Karpas-422 (cell line): ENCODE measurements at regions not wholly inside any gene's neighbourhood (a gene's known extent, or its start where the extent isn't known, plus 50 kb on each side); places are given as distances from the start of the nearest gene placed in this dataset.

Experiments used
- DNase-seq: peaks from one replicate; pipeline ENCODE4 v3.0.0-alpha.2; 2015
- H2AFZ ChIP-seq: fragments of 200-600 bp; sonication (generic); 2 replicates; pipeline ENCODE4 v1.6.1; 2014; ENCODE audit warnings: antibody characterized with exemption, low read length, mixed read lengths
- H3K27ac ChIP-seq: fragments of 200-600 bp; sonication (generic); 2 replicates; pipeline ENCODE4 v1.5.1; 2014; ENCODE audit warnings: mild to moderate bottlenecking, low read length, moderate library complexity
- H3K27me3 ChIP-seq: fragments of 200-600 bp; sonication (generic); 2 replicates; pipeline ENCODE4 v1.6.1; 2014; ENCODE audit warnings: low read length, mixed read lengths
- H3K36me3 ChIP-seq: fragments of 200-600 bp; sonication (generic); 2 replicates; pipeline ENCODE4 v1.6.1; 2014; ENCODE audit warnings: low read length, mixed read lengths; ENCODE audit not compliant: insufficient read depth
- H3K4me1 ChIP-seq: fragments of 200-600 bp; sonication (generic); 2 replicates; pipeline ENCODE4 v1.6.1; 2014; ENCODE audit warnings: mild to moderate bottlenecking, low read length, mixed read lengths
- H3K4me2 ChIP-seq: fragments of 200-600 bp; sonication (generic); 2 replicates; pipeline ENCODE4 v1.6.1; 2014; ENCODE audit warnings: low read length, low read depth, mild to moderate bottlenecking; ENCODE audit not compliant: poor library complexity, severe bottlenecking
- H3K4me3 ChIP-seq: fragments of 200-600 bp; sonication (generic); 2 replicates; pipeline ENCODE4 v1.5.1; 2014; ENCODE audit warnings: mild to moderate bottlenecking, antibody characterized with exemption, low read length, mixed read lengths
- H3K79me2 ChIP-seq: fragments of 200-600 bp; sonication (generic); 2 replicates; pipeline ENCODE4 v1.6.1; 2014; ENCODE audit warnings: mild to moderate bottlenecking, low read length, mixed read lengths
- H3K9ac ChIP-seq: fragments of 200-600 bp; sonication (generic); 2 replicates; pipeline ENCODE4 v1.6.0; 2014; ENCODE audit warnings: low read length
- H3K9me2 ChIP-seq: fragments of 200-600 bp; sonication (generic), shearing (Covaris generic); replicated peaks from 2 replicates; pipeline ENCODE4 v1.6.0; 2014; ENCODE audit warnings: mild to moderate bottlenecking, low read length, moderate library complexity; ENCODE audit not compliant: insufficient read depth
- H3K9me3 ChIP-seq: fragments of 300-700, 200-600 bp; sonication (generic); 2 replicates; pipeline ENCODE4 v1.6.1; 2014; ENCODE audit warnings: low read length, mixed read lengths
- H4K20me1 ChIP-seq: fragments of 200-600 bp; sonication (generic); 2 replicates; pipeline ENCODE4 v1.6.1; 2014; ENCODE audit warnings: mild to moderate bottlenecking, antibody characterized with exemption, low read length, low read depth; ENCODE audit not compliant: insufficient read depth

GRCh38 chr4:37023504-37023903 is 221.0 kb upstream of the NWD2 start:
- Histone ChIP-seq H3K9ac (no peak overlapping the region), H3K4me3 (no peak overlapping the region), H3K36me3 (no peaks in the 10 kb centered on the region), H3K4me2 (no peak overlapping the region), H3K27ac (no peak overlapping the region), H2AFZ (no peak overlapping the region), H3K9me3 (no peaks in the 10 kb centered on the region), H3K4me1 (no peaks in the 10 kb centered on the region), H4K20me1 (no peaks in the 10 kb centered on the region), H3K9me2 (no peaks in the 10 kb centered on the region), H3K27me3 (no peaks in the 10 kb centered on the region), H3K79me2 (no peaks in the 10 kb centered on the region)
- DNase-seq = no peak

GRCh38 chr4:37023996-37024395 is 220.5 kb upstream of the NWD2 start:
- no peaks in the 10 kb centered on the region for H3K9me3 ChIP-seq
- H3K27me3 ChIP-seq = no peaks in the 10 kb centered on the region
- H3K4me3 ChIP-seq = no peak overlapping the region
- no peak overlapping the region for H3K27ac ChIP-seq
- no peak for DNase-seq
- no peaks in the 10 kb centered on the region for H3K36me3 ChIP-seq
- no peaks in the 10 kb centered on the region for H4K20me1 ChIP-seq
- H3K9me2 ChIP-seq = no peaks in the 10 kb centered on the region
- H3K4me1 ChIP-seq = no peaks in the 10 kb centered on the region
- no peak overlapping the region for H2AFZ ChIP-seq
- no peak overlapping the region for H3K9ac ChIP-seq
- no peak overlapping the region for H3K4me2 ChIP-seq
- H3K79me2 ChIP-seq = no peaks in the 10 kb centered on the region

DNA sequence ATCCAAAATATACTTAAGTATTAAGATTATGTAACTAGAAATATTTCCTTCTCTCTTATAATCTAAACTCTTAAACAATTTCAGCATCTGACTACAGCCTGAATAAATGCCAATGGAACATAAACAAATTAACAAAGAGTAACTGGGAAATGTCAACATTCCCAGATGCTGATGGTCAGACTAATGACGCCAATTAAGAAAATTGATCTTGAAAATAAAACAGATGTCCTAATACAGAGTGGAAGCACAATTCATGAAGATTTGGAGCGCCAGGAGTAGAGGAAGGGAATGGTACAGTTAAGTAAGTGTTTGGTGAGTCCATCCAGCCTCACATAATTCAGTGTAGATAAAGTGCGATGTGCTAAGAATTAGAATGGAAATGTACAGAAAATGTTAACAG is 203.7 kb upstream of the NWD2 start:
- H3K4me2 ChIP-seq = no peak overlapping the region
- no peaks in the 10 kb centered on the region for H3K9me2 ChIP-seq
- no peaks in the 10 kb centered on the region for H4K20me1 ChIP-seq
- no peaks in the 10 kb centered on the region for H3K36me3 ChIP-seq
- no peak overlapping the region for H3K9ac ChIP-seq
- DNase-seq = no peak
- H2AFZ ChIP-seq = no peak overlapping the region
- H3K79me2 ChIP-seq = no peaks in the 10 kb centered on the region
- no peak overlapping the region for H3K4me3 ChIP-seq
- H3K27ac ChIP-seq = no peak overlapping the region
- H3K9me3 ChIP-seq = no peaks in the 10 kb centered on the region
- H3K27me3 ChIP-seq = no peaks in the 10 kb centered on the region
- H3K4me1 ChIP-seq = no peaks in the 10 kb centered on the region

GRCh38 chr4:37043342-37043741 is 201.2 kb upstream of the NWD2 start:
- Histone ChIP-seq H3K9me3 (no peaks in the 10 kb centered on the region), H3K9ac (no peak overlapping the region), H2AFZ (no peak overlapping the region), H3K4me3 (no peak overlapping the region), H3K4me2 (no peak overlapping the region), H3K36me3 (no peaks in the 10 kb centered on the region), H4K20me1 (no peaks in the 10 kb centered on the region), H3K9me2 (no peaks in the 10 kb centered on the region), H3K4me1 (no peaks in the 10 kb centered on the region), H3K27ac (no peak overlapping the region), H3K27me3 (no peaks in the 10 kb centered on the region), H3K79me2 (no peaks in the 10 kb centered on the region)
- DNase-seq = no peak

- Histone ChIP-seq H2AFZ (no peak overlapping the region), H3K4me2 (no peak overlapping the region), H3K4me1 (no peaks in the 10 kb centered on the region), H3K27ac (no peak overlapping the region), H3K79me2 (no peaks in the 10 kb centered on the region), H3K9me2 (no peaks in the 10 kb centered on the region), H3K9ac (no peak overlapping the region), H3K9me3 (no peaks in the 10 kb centered on the region), H4K20me1 (no peaks in the 10 kb centered on the region), H3K4me3 (no peak overlapping the region), H3K36me3 (no peaks in the 10 kb centered on the region), H3K27me3 (no peaks in the 10 kb centered on the region)
- no peak for DNase-seq
These were observed 193.4 kb upstream of the NWD2 start for GRCh38 chr4:37051111-37051510.

GRCh38 chr4:37051866-37052265 is 192.7 kb upstream of the NWD2 start:
- H3K4me2 ChIP-seq = no peak overlapping the region
- no peak overlapping the region for H2AFZ ChIP-seq
- H4K20me1 ChIP-seq = no peaks in the 10 kb centered on the region
- no peaks in the 10 kb centered on the region for H3K9me2 ChIP-seq
- no peaks in the 10 kb centered on the region for H3K27me3 ChIP-seq
- no peaks in the 10 kb centered on the region for H3K79me2 ChIP-seq
- H3K4me1 ChIP-seq = no peaks in the 10 kb centered on the region
- no peaks in the 10 kb centered on the region for H3K9me3 ChIP-seq
- no peak overlapping the region for H3K4me3 ChIP-seq
- no peak for DNase-seq
- H3K9ac ChIP-seq = no peak overlapping the region
- H3K27ac ChIP-seq = no peak overlapping the region
- H3K36me3 ChIP-seq = no peaks in the 10 kb centered on the region

DNA sequence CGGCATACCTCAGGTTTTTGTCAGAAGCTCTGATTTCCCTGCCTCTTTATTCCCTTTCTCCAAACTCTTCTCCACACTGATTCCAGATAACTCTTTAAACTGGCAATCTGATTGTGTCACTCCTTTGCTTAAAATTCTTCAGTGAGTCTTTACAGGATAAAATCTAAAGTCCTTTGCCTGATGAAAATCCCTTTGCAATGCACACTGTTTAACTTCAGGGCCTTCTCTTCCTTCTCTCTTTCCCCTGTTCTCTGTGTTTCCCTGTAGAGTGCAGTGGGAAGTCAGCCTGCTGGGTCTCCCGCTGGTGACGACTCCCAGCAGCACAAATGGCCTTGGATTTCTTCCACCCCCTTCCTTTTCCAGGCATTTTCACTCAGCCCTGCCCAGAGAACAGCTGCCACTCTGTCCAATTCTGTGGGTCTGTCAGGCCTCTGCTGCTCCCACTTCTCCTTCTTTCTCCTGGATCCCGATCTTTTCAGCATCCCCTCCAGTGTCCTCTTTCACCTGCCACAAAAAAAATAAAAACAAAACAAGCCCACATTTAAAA is 189.9 kb upstream of the NWD2 start:
- Histone ChIP-seq H3K9me2 (no peaks in the 10 kb centered on the region), H3K79me2 (no peaks in the 10 kb centered on the region), H3K9me3 (no peaks in the 10 kb centered on the region), H3K27ac (no peak overlapping the region), H3K4me1 (no peaks in the 10 kb centered on the region), H3K9ac (no peak overlapping the region), H4K20me1 (no peaks in the 10 kb centered on the region), H3K4me2 (no peak overlapping the region), H3K36me3 (no peaks in the 10 kb centered on the region), H3K27me3 (no peaks in the 10 kb centered on the region), H3K4me3 (no peak overlapping the region), H2AFZ (no peak overlapping the region)
- DNase-seq = no peak

- Histone ChIP-seq H3K79me2 (no peaks in the 10 kb centered on the region), H3K9me2 (no peaks in the 10 kb centered on the region), H4K20me1 (no peaks in the 10 kb centered on the region), H3K27ac (no peak overlapping the region), H3K4me2 (no peak overlapping the region), H3K4me1 (no peaks in the 10 kb centered on the region), H3K4me3 (no peak overlapping the region), H3K9me3 (no peaks in the 10 kb centered on the region), H3K9ac (no peak overlapping the region), H2AFZ (no peak overlapping the region), H3K27me3 (no peaks in the 10 kb centered on the region), H3K36me3 (no peaks in the 10 kb centered on the region)
- DNase-seq = no peak
These were observed 185.7 kb upstream of the NWD2 start for GRCh38 chr4:37058826-37059225.

DNA sequence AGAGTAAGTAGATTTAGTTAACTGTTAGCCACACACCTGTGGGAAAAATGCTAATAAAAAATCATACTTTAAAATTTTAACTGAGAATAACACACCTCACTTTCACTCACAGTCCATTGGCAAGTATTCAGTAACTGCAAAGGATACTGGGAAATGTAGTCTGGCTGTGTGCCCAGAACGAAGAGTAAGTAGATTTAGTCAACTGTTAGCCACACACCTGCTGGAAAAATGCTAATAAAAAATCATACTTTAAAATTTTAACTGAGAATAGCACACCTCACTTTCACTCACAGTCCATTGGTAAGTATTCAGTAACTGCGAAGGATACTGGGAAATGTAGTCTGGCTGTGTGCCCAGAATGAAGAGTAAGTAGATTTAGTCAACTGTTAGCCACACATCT is 178.4 kb upstream of the NWD2 start:
- Histone ChIP-seq H2AFZ (no peak overlapping the region), H3K9ac (no peak overlapping the region), H3K4me1 (no peaks in the 10 kb centered on the region), H3K27ac (no peak overlapping the region), H3K36me3 (no peaks in the 10 kb centered on the region), H3K9me2 (no peaks in the 10 kb centered on the region), H3K79me2 (no peaks in the 10 kb centered on the region), H3K4me2 (no peak overlapping the region), H4K20me1 (no peaks in the 10 kb centered on the region), H3K9me3 (no peaks in the 10 kb centered on the region), H3K4me3 (no peak overlapping the region), H3K27me3 (no peaks in the 10 kb centered on the region)
- DNase-seq = no peak
